HEK293 (cell line): ENCODE measurements at regions not wholly inside any gene's neighbourhood (a gene's known extent, or its start where the extent isn't known, plus 50 kb on each side); places are given as distances from the start of the nearest gene placed in this dataset.

ENCODE experiments used
- CTCF ChIA-PET: fragments of 350-600 bp; formaldehyde crosslinking; extraction: SDS; loops from one replicate; lab custom pipeline; 2021; ENCODE audit warnings: antibody characterized with exemption; lab: Yijun Ruan, JAX
- POLR2A ChIA-PET: fragments of 300-600 bp; formaldehyde crosslinking; extraction: SDS; loops from one replicate; lab custom pipeline; 2020; ENCODE audit warnings: antibody characterized with exemption, inconsistent platforms; lab: Yijun Ruan, JAX
- H3K27ac ChIP-seq: fragments of 200-500 bp; sonication (Bioruptor generic); 2 replicates; pipeline ENCODE4 v1.5.1; 2014; ENCODE audit warnings: low read depth, low read length, control low read depth, inconsistent platforms; ENCODE audit errors: extremely low read depth
- H3K36me3 ChIP-seq, 2 experiments: fragments of 200-500 bp in 1 of 2; sonication (Bioruptor generic) in 1 of 2; 1 replicate in 1 of 2; 2 replicates in 1 of 2; pipeline ENCODE4 v1.5.1; 2014 to 2017; ENCODE audit warnings: inconsistent platforms in 2 of 2, low read length in 2 of 2; ENCODE audit not compliant: control insufficient read depth in 2 of 2, insufficient read depth in 1 of 2
- H3K4me1 ChIP-seq: fragments of 200-500 bp; sonication (Bioruptor generic); 2 replicates; pipeline ENCODE4 v1.5.1; 2014; ENCODE audit warnings: mild to moderate bottlenecking, low read length, inconsistent platforms; ENCODE audit not compliant: control insufficient read depth, insufficient read depth
- H3K4me3 ChIP-seq: 2 replicates; pipeline ENCODE4 v1.5.1; 2011; ENCODE audit warnings: low read depth, mild to moderate bottlenecking, control low read depth, low read length, moderate library complexity
- H3K9me3 ChIP-seq: fragments of 200-500 bp; sonication (Bioruptor generic); 2 replicates; pipeline ENCODE4 v1.5.1; 2014; ENCODE audit warnings: low read depth, low read length, inconsistent platforms; ENCODE audit not compliant: control insufficient read depth, insufficient read depth
- BCL6B ChIP-seq: fragments of 450-650 bp; formaldehyde crosslinking; IDR thresholded peaks from 2 replicates; pipeline ENCODE4 v1.5.1; 2017; ENCODE audit warnings: missing biosample characterization, missing genetic modification characterization
- FEZF1 ChIP-seq: fragments of 450-650 bp; formaldehyde crosslinking; IDR thresholded peaks from 2 replicates; pipeline ENCODE4 v1.5.1; 2016; ENCODE audit warnings: missing biosample characterization, missing genetic modification characterization
- HIC1 ChIP-seq: fragments of 450-650 bp; formaldehyde crosslinking; IDR thresholded peaks from 2 replicates; pipeline ENCODE4 v1.5.1; 2016; ENCODE audit warnings: missing biosample characterization, missing genetic modification characterization
- KLF16 ChIP-seq: fragments of 450-650 bp; formaldehyde crosslinking; IDR thresholded peaks from 2 replicates; pipeline ENCODE4 v1.5.1; 2017; ENCODE audit warnings: missing biosample characterization, missing genetic modification characterization
- MEIS1 ChIP-seq: sonication (generic); formaldehyde crosslinking; IDR thresholded peaks from 2 replicates; pipeline ENCODE4 v1.8.1; 2022; ENCODE audit warnings: missing genetic modification reagents, mild to moderate bottlenecking, borderline replicate concordance
- REPIN1 ChIP-seq: fragments of 450-650 bp; formaldehyde crosslinking; IDR thresholded peaks from 2 replicates; pipeline ENCODE4 v1.5.1; 2017; ENCODE audit warnings: missing biosample characterization, missing genetic modification characterization, low read depth
- SP2 ChIP-seq: fragments of 450-650 bp; formaldehyde crosslinking; IDR thresholded peaks from 2 replicates; pipeline ENCODE4 v1.5.1; 2016; ENCODE audit warnings: missing biosample characterization, missing genetic modification characterization
- ZBTB49 ChIP-seq: fragments of 450-650 bp; formaldehyde crosslinking; IDR thresholded peaks from 2 replicates; pipeline ENCODE4 v1.5.1; 2016; ENCODE audit warnings: missing biosample characterization, missing genetic modification characterization, low read depth
- ZIC2 ChIP-seq: fragments of 450-650 bp; formaldehyde crosslinking; IDR thresholded peaks from 2 replicates; pipeline ENCODE4 v1.5.1; 2016; ENCODE audit warnings: missing biosample characterization, missing genetic modification characterization
- ZNF112 ChIP-seq: fragments of 450-650 bp; formaldehyde crosslinking; IDR thresholded peaks from 2 replicates; pipeline ENCODE4 v1.5.0; 2017; ENCODE audit warnings: missing biosample characterization, missing genetic modification characterization
- ZNF138 ChIP-seq: fragments of 450-650 bp; formaldehyde crosslinking; IDR thresholded peaks from 2 replicates; pipeline ENCODE4 v1.5.1; 2016; ENCODE audit warnings: missing biosample characterization, missing genetic modification characterization, borderline replicate concordance
- ZNF140 ChIP-seq: fragments of 450-650 bp; formaldehyde crosslinking; IDR thresholded peaks from 2 replicates; pipeline ENCODE4 v1.5.1; 2016; ENCODE audit warnings: missing biosample characterization, missing genetic modification characterization
- ZNF155 ChIP-seq: fragments of 450-650 bp; formaldehyde crosslinking; IDR thresholded peaks from 2 replicates; pipeline ENCODE4 v1.5.1; 2016; ENCODE audit warnings: missing biosample characterization, missing genetic modification characterization
- ZNF280D ChIP-seq: fragments of 450-650 bp; formaldehyde crosslinking; IDR thresholded peaks from 2 replicates; pipeline ENCODE4 v1.5.1; 2016; ENCODE audit warnings: missing biosample characterization, missing genetic modification characterization
- ZNF350 ChIP-seq: fragments of 450-650 bp; formaldehyde crosslinking; IDR thresholded peaks from 2 replicates; pipeline ENCODE4 v1.5.0; 2017; ENCODE audit warnings: missing biosample characterization, mild to moderate bottlenecking, missing genetic modification characterization
- ZNF423 ChIP-seq: fragments of 450-650 bp; formaldehyde crosslinking; IDR thresholded peaks from 2 replicates; pipeline ENCODE4 v1.5.1; 2016; ENCODE audit warnings: missing biosample characterization, missing genetic modification characterization
- ZNF518A ChIP-seq: fragments of 450-650 bp; formaldehyde crosslinking; conservative IDR thresholded peaks from 2 replicates; pipeline ENCODE4 v1.5.1; 2016; ENCODE audit warnings: low read depth, missing biosample characterization, missing genetic modification characterization
- ZNF560 ChIP-seq: fragments of 450-650 bp; formaldehyde crosslinking; IDR thresholded peaks from 2 replicates; pipeline ENCODE4 v1.5.1; 2017; ENCODE audit warnings: missing biosample characterization, missing genetic modification characterization, borderline replicate concordance
- ZNF561 ChIP-seq: fragments of 450-650 bp; IDR thresholded peaks from 2 replicates; pipeline ENCODE4 v1.5.1; 2018; ENCODE audit warnings: missing biosample characterization, missing genetic modification characterization, borderline replicate concordance
- ZNF692 ChIP-seq: fragments of 450-650 bp; formaldehyde crosslinking; IDR thresholded peaks from 2 replicates; pipeline ENCODE4 v1.5.1; 2016; ENCODE audit warnings: missing biosample characterization, missing genetic modification characterization
- ZNF776 ChIP-seq: fragments of 450-650 bp; formaldehyde crosslinking; IDR thresholded peaks from 2 replicates; pipeline ENCODE4 v1.5.0; 2017; ENCODE audit warnings: missing biosample characterization, missing genetic modification characterization, borderline replicate concordance

GRCh38 chr2:58917596-58917995, 676.5 kb upstream of the FANCL start:
- Histone ChIP-seq H3K27ac (no peak overlapping the region), H3K4me3 (no peak overlapping the region), H3K4me1 (peaks cover 5% of the 10 kb centered on the region), H3K36me3 (no peaks in the 10 kb centered on the region), H3K9me3 (no peaks in the 10 kb centered on the region)
- CTCF ChIA-PET: interaction anchor here (0.5 kb wide), 1 partner anchor 1573 kb away, joined by 3 read pairs; no protein-coding TSS in a partner anchor
- POLR2A ChIA-PET: no interaction called here
- TF ChIP-seq ZNF140 (tag by site-specific recombination): no peak
- no peak for TF ChIP-seq ZNF138 (tag by site-specific recombination)
- no peak for TF ChIP-seq ZNF112 (tag by site-specific recombination)
- TF ChIP-seq HIC1 (tag by site-specific recombination): no peak
- TF ChIP-seq MEIS1 (CRISPR knock-in tag): no peak
- TF ChIP-seq ZNF561 (tag by site-specific recombination): no peak
- no peak for TF ChIP-seq ZNF692 (tag by site-specific recombination)
- no peak for TF ChIP-seq ZNF560 (tag by site-specific recombination)
- TF ChIP-seq ZIC2 (tag by site-specific recombination): no peak
- no peak for TF ChIP-seq ZNF155 (tag by site-specific recombination)
- TF ChIP-seq ZNF776 (tag by site-specific recombination): no peak
- TF ChIP-seq FEZF1: no peak
- TF ChIP-seq KLF16 (tag by site-specific recombination): no peak
- TF ChIP-seq BCL6B (tag by site-specific recombination): no peak
- TF ChIP-seq SP2: no peak
- TF ChIP-seq ZNF518A: no peak

GRCh38 chr2:58916063-58916462, 674.9 kb upstream of the FANCL start:
- ChIA-PET CTCF (no interaction called here), POLR2A (no interaction called here)
- no peak overlapping the region for H3K4me3 ChIP-seq
- no peak for TF ChIP-seq ZNF280D
- no peak for TF ChIP-seq REPIN1
- TF ChIP-seq ZNF423 (tag by site-specific recombination): no peak
- no peak for TF ChIP-seq ZBTB49 (tag by site-specific recombination)
- TF ChIP-seq ZNF350 (tag by site-specific recombination): no peak

More at GRCh38 chr2:58916063-58916462, 674.9 kb upstream of the FANCL start:
- H3K36me3 ChIP-seq: no peaks in the 10 kb centered on the region
- H3K4me1 ChIP-seq: peaks cover 5% of the 10 kb centered on the region
- H3K9me3 ChIP-seq: no peaks in the 10 kb centered on the region
- no peak overlapping the region for H3K27ac ChIP-seq
